ENCODE measurements at regions not wholly inside any gene's neighbourhood (a gene's known extent, or its start where the extent isn't known, plus 50 kb on each side); places are given as distances from the start of the nearest gene placed in this dataset.

GRCh38 chr2:122157158-122157557 is 401.7 kb downstream of the TSN start:
- H3K4me3 ChIP-seq (ENCODE audit: low read depth, low read length) = no peak overlapping the region
- no peak for TF ChIP-seq CTCF (IDR thresholded peaks at IDR 0.05; ENCODE audit: insufficient read depth, low read length, poor library complexity, severe bottlenecking)
- DNase-seq (ENCODE audit: low read depth) = no peak
- no peaks in the 10 kb centered on the region for H3K27me3 ChIP-seq (ENCODE audit: control insufficient read depth, insufficient read depth, low read length)
- no peaks in the 10 kb centered on the region for H3K36me3 ChIP-seq (ENCODE audit: control insufficient read depth, insufficient read depth, low read length)

- H3K36me3 ChIP-seq (ENCODE audit: control insufficient read depth, insufficient read depth, low read length) = no peaks in the 10 kb centered on the region
- no peak for TF ChIP-seq CTCF (IDR thresholded peaks at IDR 0.05; ENCODE audit: insufficient read depth, low read length, poor library complexity, severe bottlenecking)
- no peak for DNase-seq (ENCODE audit: low read depth)
- no peak overlapping the region for H3K4me3 ChIP-seq (ENCODE audit: low read depth, low read length)
- no peaks in the 10 kb centered on the region for H3K27me3 ChIP-seq (ENCODE audit: control insufficient read depth, insufficient read depth, low read length)
Measured at GRCh38 chr2:122163617-122164016, 408.2 kb downstream of the TSN start.

- Histone ChIP-seq H3K36me3 (ENCODE audit: control insufficient read depth, insufficient read depth, low read length) (no peaks in the 10 kb centered on the region), H3K27me3 (ENCODE audit: control insufficient read depth, insufficient read depth, low read length) (no peaks in the 10 kb centered on the region), H3K4me3 (ENCODE audit: low read depth, low read length) (no peak overlapping the region)
- TF ChIP-seq CTCF (IDR thresholded peaks at IDR 0.05; ENCODE audit: insufficient read depth, low read length, poor library complexity, severe bottlenecking) = no peak
- no peak for DNase-seq (ENCODE audit: low read depth)
Measured at GRCh38 chr2:122164964-122165363, 409.5 kb downstream of the TSN start.

- Histone ChIP-seq H3K4me3 (ENCODE audit: low read depth, low read length) (no peak overlapping the region), H3K36me3 (ENCODE audit: control insufficient read depth, insufficient read depth, low read length) (no peaks in the 10 kb centered on the region), H3K27me3 (ENCODE audit: control insufficient read depth, insufficient read depth, low read length) (no peaks in the 10 kb centered on the region)
- no peak for DNase-seq (ENCODE audit: low read depth)
- TF ChIP-seq CTCF (IDR thresholded peaks at IDR 0.05; ENCODE audit: insufficient read depth, low read length, poor library complexity, severe bottlenecking) = no peak
Measured at GRCh38 chr2:122166820-122167219, 411.4 kb downstream of the TSN start.

- no peak for TF ChIP-seq CTCF (IDR thresholded peaks at IDR 0.05; ENCODE audit: insufficient read depth, low read length, poor library complexity, severe bottlenecking)
- Histone ChIP-seq H3K36me3 (ENCODE audit: control insufficient read depth, insufficient read depth, low read length) (no peaks in the 10 kb centered on the region), H3K4me3 (ENCODE audit: low read depth, low read length) (no peak overlapping the region), H3K27me3 (ENCODE audit: control insufficient read depth, insufficient read depth, low read length) (no peaks in the 10 kb centered on the region)
- DNase-seq (ENCODE audit: low read depth) = peak; percentile 85
Measured at GRCh38 chr2:122167515-122167914, 412.1 kb downstream of the TSN start.

- H3K36me3 ChIP-seq (ENCODE audit: control insufficient read depth, insufficient read depth, low read length) = no peaks in the 10 kb centered on the region
- no peak overlapping the region for H3K4me3 ChIP-seq (ENCODE audit: low read depth, low read length)
- H3K27me3 ChIP-seq (ENCODE audit: control insufficient read depth, insufficient read depth, low read length) = no peaks in the 10 kb centered on the region
- TF ChIP-seq CTCF (IDR thresholded peaks at IDR 0.05; ENCODE audit: insufficient read depth, low read length, poor library complexity, severe bottlenecking) = peak; percentile 26
- DNase-seq (ENCODE audit: low read depth) = no peak
Measured at GRCh38 chr2:122168799-122169198, 413.3 kb downstream of the TSN start.
